Brain microvascular endothelial cell (primary cell): ENCODE measurements at regions not wholly inside any gene's neighbourhood (a gene's known extent, or its start where the extent isn't known, plus 50 kb on each side); places are given as distances from the start of the nearest gene placed in this dataset.

Experiments
- DNase-seq: peaks from one replicate; pipeline ENCODE4 v3.0.0-alpha.2; 2020
- H3K27ac ChIP-seq: fragments of 250-450 bp; sonication (Bioruptor Pico); 2 replicates; pipeline ENCODE4 v1.5.1; 2020; ENCODE audit warnings: mild to moderate bottlenecking, moderate library complexity
- H3K27me3 ChIP-seq: fragments of 250-450 bp; sonication (Bioruptor Pico); replicated peaks from 2 replicates; pipeline ENCODE4 v1.5.1; 2020; ENCODE audit warnings: mild to moderate bottlenecking
- H3K36me3 ChIP-seq: fragments of 250-450 bp; sonication (Bioruptor Pico); replicated peaks from 2 replicates; pipeline ENCODE4 v1.5.1; 2020; ENCODE audit warnings: mild to moderate bottlenecking
- H3K4me3 ChIP-seq: 2 replicates; pipeline ENCODE4 v1.5.1; 2011; ENCODE audit warnings: low read depth, mild to moderate bottlenecking, control low read depth, low read length, moderate library complexity
- CTCF ChIP-seq: IDR thresholded peaks from 2 replicates; pipeline ENCODE4 v1.5.1; 2011; ENCODE audit warnings: low read depth, mild to moderate bottlenecking, moderate library complexity, low read length, control low read depth, inconsistent platforms; ENCODE audit errors: missing control alignments
- in situ Hi-C: cut with HindIII; loops from 2 replicates; pipeline ENCODE4 v1.10.0; 2017; ENCODE audit warnings: low sequenced_read_pairs, low pct_ligation_motif_present

- TF ChIP-seq CTCF: no peak
- DNase-seq: no peak
- H3K36me3 ChIP-seq: no peaks in the 10 kb centered on the region
- no peak overlapping the region for H3K4me3 ChIP-seq
- no peak overlapping the region for H3K27ac ChIP-seq
- H3K27me3 ChIP-seq: no peaks in the 10 kb centered on the region
- in situ Hi-C loops: no loop called here
Measured at GRCh38 chr16:48877946-48878345, 268.0 kb upstream of the N4BP1 start.

- TF ChIP-seq CTCF: no peak
- H3K27me3 ChIP-seq: no peaks in the 10 kb centered on the region
- H3K27ac ChIP-seq: no peak overlapping the region
- H3K4me3 ChIP-seq: no peak overlapping the region
- H3K36me3 ChIP-seq: no peaks in the 10 kb centered on the region
- in situ Hi-C loops: no loop called here
- DNase-seq: no peak
Measured at GRCh38 chr16:48870141-48870540, 260.2 kb upstream of the N4BP1 start.

GRCh38 chr16:48865520-48865919, 255.5 kb upstream of the N4BP1 start:
- DNase-seq: no peak
- no peaks in the 10 kb centered on the region for H3K27me3 ChIP-seq
- H3K36me3 ChIP-seq: no peaks in the 10 kb centered on the region
- H3K4me3 ChIP-seq: no peak overlapping the region
- in situ Hi-C loops: no loop called here
- no peak for TF ChIP-seq CTCF
- no peak overlapping the region for H3K27ac ChIP-seq

GRCh38 chr16:48864055-48864454, 254.1 kb upstream of the N4BP1 start:
- DNase-seq: no peak
- Histone ChIP-seq H3K27ac (no peak overlapping the region), H3K27me3 (no peaks in the 10 kb centered on the region), H3K36me3 (no peaks in the 10 kb centered on the region), H3K4me3 (no peak overlapping the region)
- in situ Hi-C loops: no loop called here
- TF ChIP-seq CTCF: no peak

GRCh38 chr16:48862087-48862532, 252.1 kb upstream of the N4BP1 start:
- no peak for TF ChIP-seq CTCF
- Histone ChIP-seq H3K36me3 (no peaks in the 10 kb centered on the region), H3K4me3 (no peak overlapping the region), H3K27me3 (no peaks in the 10 kb centered on the region), H3K27ac (no peak overlapping the region)
- no peak for DNase-seq
- in situ Hi-C loops: no loop called here

GRCh38 chr16:48860341-48860740, 250.4 kb upstream of the N4BP1 start:
- Histone ChIP-seq H3K4me3 (no peak overlapping the region), H3K27ac (no peak overlapping the region), H3K27me3 (no peaks in the 10 kb centered on the region), H3K36me3 (no peaks in the 10 kb centered on the region)
- no peak for DNase-seq
- TF ChIP-seq CTCF: no peak
- in situ Hi-C loops: no loop called here
